ENCODE measurements at regions not wholly inside any gene's neighbourhood (a gene's known extent, or its start where the extent isn't known, plus 50 kb on each side); places are given as distances from the start of the nearest gene placed in this dataset.
A peak's percentile ranks its signal among the peaks of the same experiment; 100 is the strongest.

DNA sequence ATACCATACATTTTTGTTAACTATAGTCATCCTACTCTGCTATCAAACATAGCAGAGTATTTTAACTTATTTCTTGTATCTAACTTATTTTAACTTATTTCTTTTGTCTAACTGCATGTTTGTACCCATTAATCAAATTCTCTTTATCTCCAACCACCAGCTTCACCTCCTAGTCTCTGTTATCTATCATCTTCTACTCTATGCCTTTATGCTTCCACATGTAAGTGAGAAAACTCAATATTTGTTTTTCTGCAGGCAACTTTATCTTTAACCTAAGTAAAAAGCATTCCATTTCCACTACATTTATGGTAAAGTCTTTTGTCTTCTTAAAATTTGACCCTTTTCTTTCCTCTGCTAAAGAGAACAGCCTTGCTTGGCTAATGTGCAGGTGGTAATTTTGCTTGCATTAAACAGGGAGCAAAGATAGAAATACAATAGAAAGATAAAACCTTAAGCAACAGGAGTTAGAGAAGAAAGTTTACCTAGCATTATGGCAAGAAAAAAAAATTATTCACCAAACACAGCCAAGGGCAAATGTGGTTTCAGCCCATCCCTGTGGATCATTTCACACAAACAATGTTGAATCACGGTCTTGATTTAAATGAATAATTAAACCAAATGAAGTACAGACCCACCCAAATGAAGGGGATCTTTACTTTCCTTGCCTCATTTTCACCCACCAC lies 110.9 kb upstream of the TSPAN8 start (continued):
- TF ChIP-seq, protein P1, sequence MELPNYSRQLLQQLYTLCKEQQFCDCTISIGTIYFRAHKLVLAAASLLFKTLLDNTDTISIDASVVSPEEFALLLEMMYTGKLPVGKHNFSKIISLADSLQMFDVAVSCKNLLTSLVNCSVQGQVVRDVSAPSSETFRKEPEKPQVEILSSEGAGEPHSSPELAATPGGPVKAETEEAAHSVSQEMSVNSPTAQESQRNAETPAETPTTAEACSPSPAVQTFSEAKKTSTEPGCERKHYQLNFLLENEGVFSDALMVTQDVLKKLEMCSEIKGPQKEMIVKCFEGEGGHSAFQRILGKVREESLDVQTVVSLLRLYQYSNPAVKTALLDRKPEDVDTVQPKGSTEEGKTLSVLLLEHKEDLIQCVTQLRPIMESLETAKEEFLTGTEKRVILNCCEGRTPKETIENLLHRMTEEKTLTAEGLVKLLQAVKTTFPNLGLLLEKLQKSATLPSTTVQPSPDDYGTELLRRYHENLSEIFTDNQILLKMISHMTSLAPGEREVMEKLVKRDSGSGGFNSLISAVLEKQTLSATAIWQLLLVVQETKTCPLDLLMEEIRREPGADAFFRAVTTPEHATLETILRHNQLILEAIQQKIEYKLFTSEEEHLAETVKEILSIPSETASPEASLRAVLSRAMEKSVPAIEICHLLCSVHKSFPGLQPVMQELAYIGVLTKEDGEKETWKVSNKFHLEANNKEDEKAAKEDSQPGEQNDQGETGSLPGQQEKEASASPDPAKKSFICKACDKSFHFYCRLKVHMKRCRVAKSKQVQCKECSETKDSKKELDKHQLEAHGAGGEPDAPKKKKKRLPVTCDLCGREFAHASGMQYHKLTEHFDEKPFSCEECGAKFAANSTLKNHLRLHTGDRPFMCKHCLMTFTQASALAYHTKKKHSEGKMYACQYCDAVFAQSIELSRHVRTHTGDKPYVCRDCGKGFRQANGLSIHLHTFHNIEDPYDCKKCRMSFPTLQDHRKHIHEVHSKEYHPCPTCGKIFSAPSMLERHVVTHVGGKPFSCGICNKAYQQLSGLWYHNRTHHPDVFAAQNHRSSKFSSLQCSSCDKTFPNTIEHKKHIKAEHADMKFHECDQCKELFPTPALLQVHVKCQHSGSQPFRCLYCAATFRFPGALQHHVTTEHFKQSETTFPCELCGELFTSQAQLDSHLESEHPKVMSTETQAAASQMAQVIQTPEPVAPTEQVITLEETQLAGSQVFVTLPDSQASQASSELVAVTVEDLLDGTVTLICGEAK (IDR thresholded peaks at IDR 0.05): peak; percentile 31; the same call in 1 of the 2 replicates
- TF ChIP-seq, protein P1 (CRISPR knock-in tag; IDR thresholded peaks at IDR 0.05): no peak
- TF ChIP-seq ZNF76 (CRISPR knock-in tag; IDR thresholded peaks at IDR 0.05; ENCODE audit: borderline replicate concordance) (no peak), BRD9 (IDR thresholded peaks at IDR 0.05; ENCODE audit: low read depth, partially characterized antibody) (no peak), TAL1 (IDR thresholded peaks at IDR 0.05) (peak; percentile 80), BACH1 (tag; IDR thresholded peaks at IDR 0.05) (no peak), SMAD1 (IDR thresholded peaks at IDR 0.05; ENCODE audit: low read depth, low read length, partially characterized antibody) (no peak), PRMT5 (CRISPR knock-in tag; IDR thresholded peaks at IDR 0.05) (no peak), ZNF277 (CRISPR knock-in tag; IDR thresholded peaks at IDR 0.05; ENCODE audit: borderline replicate concordance) (no peak), ILK (tag; IDR thresholded peaks at IDR 0.05; ENCODE audit: borderline replicate concordance, low read depth) (no peak), E2F3 (CRISPR knock-in tag; IDR thresholded peaks at IDR 0.05) (no peak), FOXA3 (CRISPR knock-in tag; conservative IDR thresholded peaks at IDR 0.05 in 1 of 2, IDR thresholded peaks at IDR 0.05 in 1 of 2) (peak in 1 of 2 experiments; percentile 66; a peak in 2 of 4 replicates), ZKSCAN1 (IDR thresholded peaks at IDR 0.05; ENCODE audit: low read depth, low read length) (no peak), HSF4 (CRISPR knock-in tag; IDR thresholded peaks at IDR 0.05; ENCODE audit: borderline replicate concordance) (no peak), ZFX (CRISPR knock-in tag; IDR thresholded peaks at IDR 0.05) (no peak), ELF2 (CRISPR knock-in tag; IDR thresholded peaks at IDR 0.05) (no peak), MXI1 (IDR thresholded peaks at IDR 0.05; ENCODE audit: low read depth, low read length) (no peak), ZNF124 (CRISPR knock-in tag; IDR thresholded peaks at IDR 0.05) (no peak)
- TF ChIP-seq, protein P2, sequence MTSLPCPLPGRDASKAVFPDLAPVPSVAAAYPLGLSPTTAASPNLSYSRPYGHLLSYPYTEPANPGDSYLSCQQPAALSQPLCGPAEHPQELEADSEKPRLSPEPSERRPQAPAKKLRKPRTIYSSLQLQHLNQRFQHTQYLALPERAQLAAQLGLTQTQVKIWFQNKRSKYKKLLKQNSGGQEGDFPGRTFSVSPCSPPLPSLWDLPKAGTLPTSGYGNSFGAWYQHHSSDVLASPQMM (CRISPR knock-in tag; IDR thresholded peaks at IDR 0.05): no peak
